ENCODE measurements at regions not wholly inside any gene's neighbourhood (a gene's known extent, or its start where the extent isn't known, plus 50 kb on each side); places are given as distances from the start of the nearest gene placed in this dataset.
A peak's percentile ranks its signal among the peaks of the same experiment; 100 is the strongest.

- POLR2A ChIA-PET: no interaction called here
- H3K4me1 Mint-ChIP-seq: no peaks in the 10 kb centered on the region
Observed at GRCh38 chr17:69947027-69947759, 127.8 kb upstream of the KCNJ16 start.

GRCh38 chr17:69948406-69948805, 126.6 kb upstream of the KCNJ16 start:
- Mint-ChIP-seq H3K9me3 (peaks cover 0 to 4% (median 0%) of the 10 kb centered on the region in 9 donors), H3K36me3 (no peaks in the 10 kb centered on the region), H3K27me3 (peaks cover 0 to 3% (median 2%) of the 10 kb centered on the region in 5 donors), H3K4me3 (no peak overlapping the region), H3K27ac (no peak overlapping the region), H3K4me1 (no peaks in the 10 kb centered on the region)
- ATAC-seq: no peak
- POLR2A ChIA-PET: no interaction called here
- no peak for DNase-seq

More at GRCh38 chr17:69947027-69947759, 127.8 kb upstream of the KCNJ16 start:
- no peak for ATAC-seq
- peaks cover 0 to 3% (median 2%) of the 10 kb centered on the region in 5 donors for H3K27me3 Mint-ChIP-seq
- peaks cover 0 to 4% (median 0%) of the 10 kb centered on the region in 9 donors for H3K9me3 Mint-ChIP-seq
- H3K27ac Mint-ChIP-seq: peak overlapping the region in 1 of 10 donors; percentile 29
- DNase-seq: no peak
- H3K36me3 Mint-ChIP-seq: no peaks in the 10 kb centered on the region
- no peak overlapping the region for H3K4me3 Mint-ChIP-seq

- peaks cover 0 to 4% (median 0%) of the 10 kb centered on the region in 9 donors for H3K9me3 Mint-ChIP-seq
- peaks cover 0 to 3% (median 3%) of the 10 kb centered on the region in 5 donors for H3K27me3 Mint-ChIP-seq
- no peak overlapping the region for H3K27ac Mint-ChIP-seq
- ATAC-seq: no peak
- H3K4me1 Mint-ChIP-seq: no peaks in the 10 kb centered on the region
- DNase-seq: no peak
- POLR2A ChIA-PET: no interaction called here
- H3K4me3 Mint-ChIP-seq: no peak overlapping the region
- no peaks in the 10 kb centered on the region for H3K36me3 Mint-ChIP-seq
Observed at GRCh38 chr17:69949496-69949895, 125.5 kb upstream of the KCNJ16 start.

DNA sequence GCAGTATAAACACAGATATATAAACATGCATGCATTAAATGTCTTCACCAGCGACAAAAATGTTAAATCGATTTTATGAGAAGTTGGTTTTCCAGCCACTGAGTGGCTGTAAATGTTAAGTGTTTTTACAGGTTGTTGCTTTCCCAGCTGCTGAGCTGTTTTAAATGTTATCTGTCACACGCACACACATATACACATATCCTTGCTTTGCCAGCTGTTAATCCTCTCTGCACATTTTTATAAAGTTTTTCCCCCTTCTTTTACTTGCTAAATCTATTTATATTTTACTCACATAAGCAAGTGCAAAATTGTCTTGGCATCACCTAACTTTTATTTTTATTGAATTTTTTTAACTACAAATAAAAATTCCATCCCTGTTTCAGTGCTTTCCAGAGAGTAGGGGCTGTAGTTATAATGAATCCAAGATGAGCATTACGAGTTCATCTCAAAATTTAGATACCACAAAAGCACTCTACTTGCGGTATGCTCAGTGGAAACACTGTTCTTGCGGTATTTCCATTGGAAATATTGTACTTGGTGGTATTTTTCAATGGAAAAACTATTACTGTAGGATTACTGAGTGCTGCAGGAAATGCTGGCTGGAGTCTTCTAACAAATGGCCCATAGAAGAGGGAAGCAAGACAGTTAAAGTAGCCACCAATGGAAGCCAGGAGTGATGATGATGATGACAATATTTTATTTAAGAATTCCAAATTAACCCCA, 124.9 kb upstream of the KCNJ16 start:
- no peaks in the 10 kb centered on the region for H3K4me1 Mint-ChIP-seq
- H3K27ac Mint-ChIP-seq: no peak overlapping the region
- no peak for DNase-seq
- no peak for ATAC-seq
- no peaks in the 10 kb centered on the region for H3K36me3 Mint-ChIP-seq
- H3K4me3 Mint-ChIP-seq: no peak overlapping the region
- H3K27me3 Mint-ChIP-seq: peaks cover 0 to 3% (median 3%) of the 10 kb centered on the region in 5 donors
- POLR2A ChIA-PET: no interaction called here
- peaks cover 0 to 4% (median 0%) of the 10 kb centered on the region in 9 donors for H3K9me3 Mint-ChIP-seq

GRCh38 chr17:69950701-69951418, 124.2 kb upstream of the KCNJ16 start:
- no peak for ATAC-seq
- no peak overlapping the region for H3K27ac Mint-ChIP-seq
- H3K4me3 Mint-ChIP-seq: no peak overlapping the region
- peaks cover 0 to 4% (median 0%) of the 10 kb centered on the region in 9 donors for H3K9me3 Mint-ChIP-seq
- POLR2A ChIA-PET: no interaction called here
- H3K4me1 Mint-ChIP-seq: no peaks in the 10 kb centered on the region
- H3K36me3 Mint-ChIP-seq: no peaks in the 10 kb centered on the region
- DNase-seq: no peak
- H3K27me3 Mint-ChIP-seq: peaks cover 0 to 3% (median 3%) of the 10 kb centered on the region in 5 donors

DNA sequence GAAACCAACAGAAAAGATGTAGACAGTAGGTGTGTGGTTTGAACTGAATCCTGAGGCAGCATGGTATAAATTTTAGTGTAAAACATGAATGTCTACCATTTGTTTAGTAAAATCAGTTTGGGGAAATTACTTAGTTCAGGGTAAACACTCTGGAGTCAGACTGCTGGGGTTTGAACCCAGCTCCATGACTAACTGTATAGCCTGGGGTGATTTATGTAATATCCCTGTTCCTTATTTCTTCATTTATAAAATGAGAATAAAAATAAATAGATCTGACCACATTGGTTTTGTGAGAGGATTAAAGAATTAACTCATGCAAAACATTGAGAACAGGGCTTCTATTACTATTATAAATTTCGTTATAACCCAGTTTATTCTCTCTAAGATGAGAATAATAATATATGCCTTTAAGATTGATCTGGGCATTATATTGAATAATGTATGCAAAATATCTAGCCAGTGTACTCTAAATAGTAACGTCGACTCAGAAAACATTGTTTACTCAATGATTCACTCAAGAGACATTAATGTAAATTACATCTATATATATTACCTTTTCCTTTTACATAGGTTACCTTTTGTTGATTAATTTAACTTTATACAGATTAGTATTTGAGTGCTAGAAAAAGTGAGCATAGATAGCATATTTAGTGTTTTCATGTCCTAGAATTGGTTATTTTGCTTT, 120.6 kb upstream of the KCNJ16 start:
- DNase-seq (no peak), ATAC-seq (no peak)
- POLR2A ChIA-PET: no interaction called here
- H3K9me3 Mint-ChIP-seq: peaks cover 0 to 4% (median 0%) of the 10 kb centered on the region in 9 donors
- H3K4me1 Mint-ChIP-seq: no peaks in the 10 kb centered on the region
- H3K27me3 Mint-ChIP-seq: peaks cover 0 to 3% (median 2%) of the 10 kb centered on the region in 5 donors
- no peaks in the 10 kb centered on the region for H3K36me3 Mint-ChIP-seq
- no peak overlapping the region for H3K27ac Mint-ChIP-seq
- no peak overlapping the region for H3K4me3 Mint-ChIP-seq

DNA sequence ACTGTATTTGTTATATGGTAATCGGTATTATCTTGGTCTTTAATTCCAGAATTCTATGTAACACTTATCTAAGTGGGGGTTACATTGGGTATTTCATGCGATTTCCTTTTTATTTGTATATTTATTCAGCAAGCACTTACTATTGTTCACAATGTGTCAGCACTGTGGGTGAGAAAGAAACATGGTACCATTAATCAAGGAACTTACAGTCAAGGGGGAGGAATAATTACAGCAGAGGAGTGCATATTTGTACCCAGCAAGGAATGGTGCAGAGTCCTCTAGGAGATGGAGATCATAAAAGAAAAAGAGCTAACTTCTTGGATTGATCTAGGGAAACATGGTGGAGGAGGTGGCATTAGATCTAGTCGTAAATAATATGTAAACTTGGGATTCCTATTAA, 117.0 kb upstream of the KCNJ16 start:
- Mint-ChIP-seq H3K9me3 (peaks cover 0 to 4% (median 0%) of the 10 kb centered on the region in 9 donors), H3K4me1 (no peaks in the 10 kb centered on the region), H3K4me3 (no peak overlapping the region), H3K27ac (no peak overlapping the region), H3K27me3 (peaks cover 0 to 3% (median 0%) of the 10 kb centered on the region in 5 donors), H3K36me3 (no peaks in the 10 kb centered on the region)
- POLR2A ChIA-PET: no interaction called here
- ATAC-seq (no peak), DNase-seq (no peak)

DNA sequence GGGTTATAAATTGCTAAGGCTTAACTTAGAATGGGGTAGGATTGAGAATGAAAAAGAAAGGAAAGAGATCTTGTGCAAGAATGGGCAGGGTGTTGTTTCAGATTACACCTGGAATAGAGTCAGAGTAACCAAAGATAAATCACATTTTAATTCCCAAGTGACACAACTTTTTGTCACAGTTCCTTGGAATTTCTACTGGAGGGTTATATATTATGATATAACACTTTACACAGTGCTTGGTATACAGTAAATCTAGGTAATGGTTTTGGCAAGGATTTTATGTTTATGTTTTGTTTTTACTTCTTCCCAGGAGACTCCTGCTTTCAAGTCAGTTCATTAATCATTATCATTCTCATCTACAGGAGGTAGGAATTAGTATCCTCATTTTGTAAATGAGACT, 115.7 kb upstream of the KCNJ16 start:
- POLR2A ChIA-PET: no interaction called here
- ATAC-seq: no peak

GRCh38 chr17:69960755-69961154, 114.3 kb upstream of the KCNJ16 start:
- Mint-ChIP-seq H3K27ac (no peak overlapping the region), H3K4me1 (no peaks in the 10 kb centered on the region), H3K36me3 (peaks cover 0 to 8% (median 0%) of the 10 kb centered on the region in 3 donors), H3K9me3 (peaks cover 0 to 8% (median 3%) of the 10 kb centered on the region in 9 donors), H3K27me3 (peaks cover 0 to 5% (median 0%) of the 10 kb centered on the region in 5 donors), H3K4me3 (no peak overlapping the region)
- DNase-seq (no peak), ATAC-seq (no peak)
- POLR2A ChIA-PET: no interaction called here

More for the DNA sequence above, 115.7 kb upstream of the KCNJ16 start:
- peaks cover 0 to 3% (median 0%) of the 10 kb centered on the region in 5 donors for H3K27me3 Mint-ChIP-seq
- no peaks in the 10 kb centered on the region for H3K4me1 Mint-ChIP-seq
- peaks cover 0 to 4% (median 0%) of the 10 kb centered on the region in 9 donors for H3K9me3 Mint-ChIP-seq
- DNase-seq: no peak
- H3K36me3 Mint-ChIP-seq: no peaks in the 10 kb centered on the region
- H3K27ac Mint-ChIP-seq: no peak overlapping the region
- no peak overlapping the region for H3K4me3 Mint-ChIP-seq

GRCh38 chr17:69961501-69962145, 113.4 kb upstream of the KCNJ16 start:
- ATAC-seq (no peak), DNase-seq (no peak)
- Mint-ChIP-seq H3K36me3 (peaks cover 0 to 8% (median 0%) of the 10 kb centered on the region in 3 donors), H3K9me3 (peaks cover 0 to 8% (median 3%) of the 10 kb centered on the region in 9 donors), H3K27ac (no peak overlapping the region), H3K4me1 (no peaks in the 10 kb centered on the region), H3K27me3 (peaks cover 0 to 3% (median 0%) of the 10 kb centered on the region in 5 donors), H3K4me3 (no peak overlapping the region)
- POLR2A ChIA-PET: no interaction called here

DNA sequence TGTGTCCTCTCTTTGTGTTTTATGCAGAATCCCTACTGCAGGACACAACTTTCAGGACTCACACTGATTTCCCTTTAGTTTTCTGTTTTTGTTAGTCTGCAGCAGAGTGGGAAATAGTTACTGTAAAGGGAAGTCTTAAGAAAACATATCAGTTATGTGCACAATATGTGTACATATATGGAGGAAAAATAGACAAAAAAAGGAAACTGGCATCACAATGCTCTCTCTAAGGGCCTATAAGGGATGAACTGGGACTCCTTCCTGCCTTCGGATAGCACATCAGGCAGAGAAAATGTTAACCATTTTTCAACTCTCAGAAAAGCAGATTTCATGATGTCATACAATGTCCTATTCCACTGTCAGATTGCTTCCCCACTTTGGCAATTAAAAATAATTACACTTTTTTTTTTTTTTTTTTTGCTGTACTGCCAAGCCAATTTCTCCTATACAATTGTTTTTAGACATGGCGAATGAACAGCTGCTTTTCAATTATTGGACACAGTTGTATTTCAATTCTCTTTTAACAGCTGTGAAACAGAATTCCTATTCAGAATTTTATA, 112.5 kb upstream of the KCNJ16 start:
- POLR2A ChIA-PET: no interaction called here
- Mint-ChIP-seq H3K27ac (no peak overlapping the region), H3K36me3 (peaks cover 0 to 8% (median 0%) of the 10 kb centered on the region in 3 donors), H3K9me3 (peaks cover 0 to 9% (median 3%) of the 10 kb centered on the region in 9 donors), H3K27me3 (peaks cover 0 to 3% (median 1%) of the 10 kb centered on the region in 5 donors), H3K4me3 (no peak overlapping the region), H3K4me1 (no peaks in the 10 kb centered on the region)
- DNase-seq (no peak), ATAC-seq (no peak)

- no peak for ATAC-seq
- Mint-ChIP-seq H3K4me1 (no peaks in the 10 kb centered on the region), H3K9me3 (peaks cover 0 to 13% (median 3%) of the 10 kb centered on the region in 9 donors), H3K27me3 (peaks cover 0 to 3% (median 3%) of the 10 kb centered on the region in 5 donors), H3K27ac (no peak overlapping the region), H3K4me3 (no peak overlapping the region), H3K36me3 (peaks cover 0 to 8% (median 0%) of the 10 kb centered on the region in 3 donors)
- POLR2A ChIA-PET: no interaction called here
- DNase-seq: no peak
Observed at GRCh38 chr17:69967910-69968411, 107.1 kb upstream of the KCNJ16 start.
